Mucosa of rectum (tissue), 2 donors: ENCODE measurements at regions not wholly inside any gene's neighbourhood (a gene's known extent, or its start where the extent isn't known, plus 50 kb on each side); places are given as distances from the start of the nearest gene placed in this dataset.

Experiments used
- H3K27ac ChIP-seq, 2 donors: one replicate each; pipeline ENCODE4 v1.7.0; 2013; ENCODE audit warnings: inconsistent platforms in 2 of 2, low read depth in 2 of 2, low read length in 2 of 2
- H3K27me3 ChIP-seq, 2 donors: one replicate each; pipeline ENCODE4 v1.7.0; 2013; ENCODE audit warnings: low read length in 2 of 2; ENCODE audit not compliant: control insufficient read depth in 2 of 2, insufficient read depth in 2 of 2
- H3K36me3 ChIP-seq, 2 donors: one replicate each; pipeline ENCODE4 v1.7.0; 2013; ENCODE audit warnings: low read length in 2 of 2; ENCODE audit not compliant: control insufficient read depth in 2 of 2, insufficient read depth in 2 of 2
- H3K4me1 ChIP-seq, 2 donors: one replicate each; pipeline ENCODE4 v1.7.0; 2013; ENCODE audit warnings: low read length in 2 of 2, mild to moderate bottlenecking in 1 of 2; ENCODE audit not compliant: control insufficient read depth in 2 of 2, insufficient read depth in 2 of 2
- H3K4me3 ChIP-seq, 2 donors: one replicate each; pipeline ENCODE4 v1.7.0; 2013; ENCODE audit warnings: low read length in 2 of 2
- H3K9ac ChIP-seq, 2 donors: one replicate each; pipeline ENCODE4 v1.7.0; 2013; ENCODE audit warnings: low read length in 2 of 2, low read depth in 1 of 2, mild to moderate bottlenecking in 1 of 2
- H3K9me3 ChIP-seq, 2 donors: one replicate each; pipeline ENCODE4 v1.7.0; 2013; ENCODE audit warnings: low read length in 2 of 2; ENCODE audit not compliant: control insufficient read depth in 2 of 2
- donor health status: healthy.
- donor health status: Normal muscosa, but diverticular disease.

DNA sequence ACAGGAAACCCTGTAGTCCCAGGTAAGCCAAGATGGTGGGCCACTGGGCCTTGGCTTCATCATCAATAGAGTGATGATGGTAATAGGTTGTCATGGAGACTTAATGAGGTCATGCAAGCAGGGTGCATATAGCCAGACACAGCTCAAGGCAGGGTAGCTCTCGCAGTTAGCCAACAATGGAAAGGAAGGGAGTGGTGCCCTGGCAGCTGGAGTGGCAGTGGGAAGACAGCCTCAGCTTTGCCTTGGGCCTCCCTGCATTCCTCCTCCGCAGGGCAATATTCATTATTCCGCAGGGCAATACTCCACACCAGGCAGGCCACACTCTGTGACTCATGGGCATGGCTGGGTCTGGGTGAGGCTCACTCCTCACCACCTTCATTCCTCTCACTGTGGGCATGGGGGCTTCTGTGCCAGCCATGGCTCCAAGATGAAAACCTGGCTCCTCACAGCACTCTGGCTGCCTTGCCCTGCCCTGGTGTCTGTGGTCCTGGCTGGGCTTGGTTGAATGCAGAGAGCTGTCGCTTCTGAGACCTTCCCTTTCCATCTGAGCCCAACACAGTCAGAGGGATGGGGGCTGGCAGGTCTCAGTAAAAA, 163.1 kb upstream of the PMEPA1 start:
- Histone ChIP-seq H3K4me3 (no peak overlapping the region), H3K27ac (no peak overlapping the region), H3K9me3 (no peaks in the 10 kb centered on the region), H3K27me3 (no peaks in the 10 kb centered on the region), H3K9ac (no peak overlapping the region), H3K4me1 (no peaks in the 10 kb centered on the region), H3K36me3 (no peaks in the 10 kb centered on the region)

DNA sequence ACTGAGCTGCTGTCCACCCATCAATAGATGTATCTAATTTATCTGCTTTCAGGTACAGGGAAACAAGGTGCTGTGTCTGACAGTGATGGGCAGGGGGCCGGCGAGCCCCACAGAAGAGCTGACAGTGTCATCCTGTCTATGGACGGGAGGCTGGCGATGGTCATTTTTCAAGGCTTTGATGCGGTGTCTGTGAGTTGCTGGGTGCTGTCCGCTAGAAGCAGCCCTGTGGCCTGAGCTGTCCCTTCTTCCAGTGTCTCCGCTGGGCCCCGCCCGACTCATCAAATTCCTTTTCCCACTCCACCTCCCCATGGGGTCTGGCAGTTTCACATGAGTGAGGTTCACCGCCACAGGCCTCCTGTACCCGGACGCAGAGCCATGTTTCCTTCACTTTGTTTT, 161.4 kb upstream of the PMEPA1 start:
- Histone ChIP-seq H3K9ac (no peak overlapping the region), H3K4me1 (no peaks in the 10 kb centered on the region), H3K36me3 (no peaks in the 10 kb centered on the region), H3K9me3 (no peaks in the 10 kb centered on the region), H3K4me3 (no peak overlapping the region), H3K27ac (no peak overlapping the region), H3K27me3 (no peaks in the 10 kb centered on the region)

DNA sequence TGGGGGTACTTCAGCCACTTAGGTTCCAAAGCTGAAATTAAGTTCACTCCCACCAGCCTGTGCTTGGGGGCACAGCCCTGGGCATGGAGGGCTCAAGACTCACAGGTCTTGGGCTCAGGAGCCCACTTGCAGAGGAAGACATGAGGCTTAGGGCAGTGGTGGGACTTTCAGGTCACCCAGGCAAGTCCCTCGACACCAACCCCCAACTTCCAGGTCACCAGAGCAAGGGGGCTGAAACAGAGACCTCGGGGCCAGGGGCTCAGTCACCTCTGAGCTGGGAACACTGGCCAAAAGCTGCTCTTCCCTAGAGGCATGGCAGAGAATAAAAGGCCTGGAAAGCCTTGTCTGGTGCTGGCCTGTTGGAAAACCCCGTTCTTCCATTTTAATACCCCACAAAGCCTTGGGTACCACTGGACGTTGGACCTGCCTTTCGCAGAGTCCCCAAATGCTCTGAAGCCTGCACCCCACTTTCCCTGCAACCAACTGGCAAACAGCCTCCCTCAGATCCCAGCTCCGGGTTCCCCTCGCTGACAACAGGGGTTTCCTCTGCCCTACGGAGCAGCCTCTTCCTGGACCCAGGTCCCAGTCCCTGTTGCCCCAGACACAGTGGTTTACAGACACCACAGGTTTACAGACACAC, 160.9 kb upstream of the PMEPA1 start:
- Histone ChIP-seq H3K9me3 (no peaks in the 10 kb centered on the region), H3K9ac (no peak overlapping the region), H3K4me1 (no peaks in the 10 kb centered on the region), H3K27ac (no peak overlapping the region), H3K27me3 (no peaks in the 10 kb centered on the region), H3K36me3 (no peaks in the 10 kb centered on the region), H3K4me3 (no peak overlapping the region)

DNA sequence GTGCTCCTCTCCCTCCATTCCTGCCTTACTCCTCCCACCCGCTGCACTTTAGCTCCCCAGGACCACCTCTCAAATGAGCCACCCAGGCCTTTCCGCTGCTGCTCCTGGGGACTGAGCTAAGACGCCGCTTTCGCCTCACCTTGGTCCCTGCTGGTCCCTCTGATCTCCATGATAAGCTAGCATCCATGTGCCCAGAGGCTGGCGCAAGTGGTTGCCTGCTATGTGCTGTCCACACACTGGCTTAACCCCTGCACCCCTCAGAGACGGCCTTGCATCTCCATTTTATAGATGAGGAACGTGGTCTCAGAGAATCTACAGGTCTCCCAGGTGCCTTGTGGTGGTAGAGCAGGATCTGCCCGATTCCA, 160.1 kb upstream of the PMEPA1 start:
- no peaks in the 10 kb centered on the region for H3K4me1 ChIP-seq
- H3K27me3 ChIP-seq: no peaks in the 10 kb centered on the region
- H3K4me3 ChIP-seq: no peak overlapping the region
- H3K36me3 ChIP-seq: no peaks in the 10 kb centered on the region
- H3K27ac ChIP-seq: no peak overlapping the region
- no peak overlapping the region for H3K9ac ChIP-seq
- H3K9me3 ChIP-seq: no peaks in the 10 kb centered on the region

DNA sequence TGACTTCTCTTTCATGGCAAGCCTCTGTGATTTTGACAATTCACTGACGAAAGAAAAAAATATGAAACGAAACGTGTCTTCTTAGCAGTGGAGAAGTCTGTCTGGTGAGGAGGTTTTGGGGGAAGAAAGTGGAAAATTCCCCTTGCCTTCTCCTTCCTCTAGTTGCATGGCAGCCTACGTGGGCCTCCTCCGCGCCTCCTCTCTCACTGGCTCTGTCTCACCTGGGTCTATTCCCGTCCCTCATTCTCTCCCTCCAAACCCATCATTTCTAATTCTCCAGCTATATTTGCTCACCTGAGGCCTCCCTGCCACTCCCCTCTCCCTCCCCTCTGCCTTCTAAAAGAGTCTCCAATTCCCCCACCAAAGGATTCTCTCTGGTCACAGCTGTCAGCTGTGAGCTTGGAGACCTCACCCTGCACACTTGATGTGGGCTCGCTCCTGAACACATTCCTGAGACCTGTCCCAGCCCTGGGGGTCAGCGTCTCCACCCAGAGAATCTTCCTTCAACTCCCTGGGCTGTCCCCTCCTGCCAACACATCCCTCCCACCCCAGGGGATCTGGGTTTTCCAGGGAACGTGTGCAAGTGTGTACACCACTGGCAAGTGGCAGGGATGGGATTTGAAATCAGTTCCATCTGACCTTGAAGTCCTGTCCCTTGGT, 159.6 kb upstream of the PMEPA1 start:
- H3K27me3 ChIP-seq: no peaks in the 10 kb centered on the region
- H3K36me3 ChIP-seq: no peaks in the 10 kb centered on the region
- H3K27ac ChIP-seq: no peak overlapping the region
- no peaks in the 10 kb centered on the region for H3K9me3 ChIP-seq
- H3K9ac ChIP-seq: no peak overlapping the region
- H3K4me3 ChIP-seq: no peak overlapping the region
- no peaks in the 10 kb centered on the region for H3K4me1 ChIP-seq

DNA sequence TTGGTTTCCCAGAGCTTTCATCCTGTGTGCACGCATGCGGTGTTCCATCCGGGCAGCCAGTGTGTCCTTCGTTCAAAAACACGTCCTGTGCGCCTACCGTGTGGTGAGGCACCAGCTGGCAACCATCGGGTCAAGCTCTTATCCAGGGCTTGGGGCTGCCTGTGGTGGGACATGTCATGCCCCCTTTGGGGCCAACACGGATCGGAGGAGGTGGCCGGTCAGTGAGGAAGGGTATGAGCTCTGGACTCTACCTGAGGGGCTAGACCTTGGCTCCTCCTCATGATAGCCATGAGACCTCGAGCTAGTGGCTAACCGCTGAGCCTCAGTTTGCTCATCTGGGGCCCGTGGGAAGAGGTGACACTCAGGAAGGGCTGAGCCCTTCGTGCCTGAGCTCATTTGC, 158.5 kb upstream of the PMEPA1 start:
- H3K27me3 ChIP-seq: no peaks in the 10 kb centered on the region
- no peaks in the 10 kb centered on the region for H3K4me1 ChIP-seq
- H3K36me3 ChIP-seq: no peaks in the 10 kb centered on the region
- no peak overlapping the region for H3K9ac ChIP-seq
- no peak overlapping the region for H3K4me3 ChIP-seq
- no peaks in the 10 kb centered on the region for H3K9me3 ChIP-seq
- no peak overlapping the region for H3K27ac ChIP-seq

DNA sequence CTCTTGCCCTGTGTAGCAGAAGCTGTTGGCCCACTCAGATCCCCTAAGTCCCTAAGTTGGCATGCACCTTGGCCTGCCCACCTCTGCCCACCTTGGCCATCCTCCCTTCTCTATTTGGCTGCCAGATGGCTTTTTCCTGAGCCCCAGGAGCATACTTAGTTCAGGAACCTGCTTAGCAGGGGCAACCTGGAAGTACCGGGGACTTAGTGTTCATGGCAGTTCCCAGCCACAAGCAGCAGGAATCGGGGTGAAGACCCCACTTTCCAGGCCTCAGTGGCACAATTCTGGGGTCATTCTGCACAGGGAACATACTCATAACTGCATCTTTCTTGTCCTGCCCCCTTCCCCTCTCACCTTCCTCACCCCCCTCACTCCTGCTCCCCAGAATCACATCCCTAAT, 158.0 kb upstream of the PMEPA1 start:
- H3K27me3 ChIP-seq: no peaks in the 10 kb centered on the region
- H3K9ac ChIP-seq: no peak overlapping the region
- no peaks in the 10 kb centered on the region for H3K9me3 ChIP-seq
- H3K27ac ChIP-seq: no peak overlapping the region
- no peaks in the 10 kb centered on the region for H3K36me3 ChIP-seq
- no peak overlapping the region for H3K4me3 ChIP-seq
- H3K4me1 ChIP-seq: no peaks in the 10 kb centered on the region

DNA sequence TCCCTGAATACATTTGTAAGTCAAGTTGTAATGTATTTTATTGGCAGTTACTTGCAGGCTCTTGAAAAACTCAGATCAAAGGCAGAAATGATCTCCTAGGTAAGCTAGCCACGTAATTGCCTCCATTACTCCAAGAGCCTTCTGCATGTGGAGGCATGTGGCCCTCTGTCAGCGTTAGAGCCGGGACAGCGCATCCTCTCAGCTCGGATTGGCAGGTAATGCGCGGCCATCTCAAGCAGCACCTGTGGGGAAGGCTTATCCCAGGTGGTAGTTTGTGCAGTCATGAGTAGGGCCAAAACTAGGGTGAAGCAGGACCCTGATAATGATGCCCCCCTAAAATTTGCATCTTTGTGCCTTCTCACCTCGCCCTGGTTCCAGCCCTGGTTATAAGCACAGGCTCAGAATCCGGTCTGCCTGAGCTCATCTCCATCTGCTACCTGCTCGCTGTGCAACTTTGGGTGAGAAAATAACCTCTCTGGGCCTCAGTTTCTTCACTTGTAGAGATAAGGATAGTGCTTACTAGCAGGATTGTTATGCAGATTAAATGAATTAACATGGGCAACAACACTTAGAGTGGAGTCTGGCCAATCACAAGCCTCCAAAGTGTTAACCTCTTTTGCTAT, 157.5 kb upstream of the PMEPA1 start:
- no peak overlapping the region for H3K27ac ChIP-seq
- no peaks in the 10 kb centered on the region for H3K9me3 ChIP-seq
- no peaks in the 10 kb centered on the region for H3K36me3 ChIP-seq
- H3K4me1 ChIP-seq: no peaks in the 10 kb centered on the region
- H3K4me3 ChIP-seq: no peak overlapping the region
- H3K9ac ChIP-seq: no peak overlapping the region
- H3K27me3 ChIP-seq: no peaks in the 10 kb centered on the region

DNA sequence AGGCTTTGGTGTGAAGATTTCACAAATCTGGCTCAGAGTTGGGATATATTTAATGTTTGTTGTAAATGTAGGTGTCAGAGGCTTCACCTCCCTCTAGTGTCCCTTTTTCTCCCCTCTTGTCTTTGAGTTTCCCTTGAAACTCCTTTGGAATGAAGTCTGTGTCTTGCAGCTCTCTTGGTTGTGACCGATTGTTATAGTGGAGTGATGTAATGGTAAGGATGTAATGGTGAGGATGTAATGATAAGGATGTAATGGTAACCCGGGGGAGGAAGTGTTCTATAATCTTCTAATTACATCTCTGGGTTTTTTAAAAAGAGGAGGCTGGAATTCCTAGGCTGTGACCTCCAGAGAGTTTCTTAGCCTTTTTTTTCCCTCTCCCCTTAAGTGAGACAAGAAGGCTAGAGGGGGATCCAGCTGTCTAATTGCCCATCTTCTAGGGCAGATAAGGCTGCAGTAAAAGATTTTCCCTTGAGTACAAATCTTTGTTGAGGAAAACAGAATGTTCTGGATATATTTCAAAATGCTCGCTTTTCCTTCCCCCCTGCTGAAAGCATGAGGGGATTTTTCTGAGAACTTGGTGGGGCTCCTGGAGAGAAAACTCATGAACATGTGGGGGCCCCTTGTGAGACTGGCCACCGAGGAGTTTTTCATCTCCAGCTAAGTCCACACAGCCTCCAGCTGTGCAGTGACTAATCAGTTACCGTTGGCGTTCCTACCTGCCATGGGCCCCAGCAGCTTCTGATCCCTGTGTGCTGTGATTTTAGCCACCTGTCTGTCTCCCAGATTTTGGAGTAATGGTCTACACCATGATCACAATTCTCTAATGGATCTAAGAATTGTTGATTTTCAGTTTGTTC, 156.7 kb upstream of the PMEPA1 start:
- Histone ChIP-seq H3K36me3 (no peaks in the 10 kb centered on the region), H3K4me3 (no peak overlapping the region), H3K27me3 (peaks cover 0 to 4% of the 10 kb centered on the region in 2 donors), H3K9ac (no peak overlapping the region), H3K9me3 (no peaks in the 10 kb centered on the region), H3K27ac (no peak overlapping the region), H3K4me1 (no peaks in the 10 kb centered on the region)

DNA sequence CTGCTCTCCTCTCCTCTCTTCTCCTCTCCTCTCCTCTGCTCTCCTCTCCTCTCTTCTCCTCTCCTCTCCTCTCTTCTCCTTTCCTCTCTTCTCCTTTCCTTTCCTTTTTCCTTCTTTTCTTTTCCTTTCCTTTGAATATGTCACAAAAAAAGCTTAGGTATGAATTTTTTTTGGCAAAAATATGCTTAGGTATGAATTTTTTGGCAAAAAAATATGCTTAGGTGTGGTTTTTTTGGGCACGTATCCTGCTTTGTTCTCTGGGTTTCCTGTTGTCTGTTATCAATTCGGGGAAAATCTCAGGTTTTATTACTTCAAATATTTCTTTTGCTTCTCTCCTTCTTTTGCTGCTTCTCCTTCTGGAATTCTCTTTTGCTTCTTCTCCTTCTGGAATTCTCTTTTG, 155.5 kb upstream of the PMEPA1 start:
- H3K9me3 ChIP-seq: no peaks in the 10 kb centered on the region
- peaks cover 0 to 4% of the 10 kb centered on the region in 2 donors for H3K27me3 ChIP-seq
- no peaks in the 10 kb centered on the region for H3K36me3 ChIP-seq
- no peak overlapping the region for H3K4me3 ChIP-seq
- no peaks in the 10 kb centered on the region for H3K4me1 ChIP-seq
- no peak overlapping the region for H3K9ac ChIP-seq
- H3K27ac ChIP-seq: no peak overlapping the region
